ENCODE measurements at regions not wholly inside any gene's neighbourhood (a gene's known extent, or its start where the extent isn't known, plus 50 kb on each side); places are given as distances from the start of the nearest gene placed in this dataset.
A peak's percentile ranks its signal among the peaks of the same experiment; 100 is the strongest.

GRCh38 chr6:2361195-2361594, 115.8 kb upstream of the GMDS start:
- ChIA-PET POLR2A (no interaction called here), CTCF (no interaction called here)
- TF ChIP-seq, protein P1, sequence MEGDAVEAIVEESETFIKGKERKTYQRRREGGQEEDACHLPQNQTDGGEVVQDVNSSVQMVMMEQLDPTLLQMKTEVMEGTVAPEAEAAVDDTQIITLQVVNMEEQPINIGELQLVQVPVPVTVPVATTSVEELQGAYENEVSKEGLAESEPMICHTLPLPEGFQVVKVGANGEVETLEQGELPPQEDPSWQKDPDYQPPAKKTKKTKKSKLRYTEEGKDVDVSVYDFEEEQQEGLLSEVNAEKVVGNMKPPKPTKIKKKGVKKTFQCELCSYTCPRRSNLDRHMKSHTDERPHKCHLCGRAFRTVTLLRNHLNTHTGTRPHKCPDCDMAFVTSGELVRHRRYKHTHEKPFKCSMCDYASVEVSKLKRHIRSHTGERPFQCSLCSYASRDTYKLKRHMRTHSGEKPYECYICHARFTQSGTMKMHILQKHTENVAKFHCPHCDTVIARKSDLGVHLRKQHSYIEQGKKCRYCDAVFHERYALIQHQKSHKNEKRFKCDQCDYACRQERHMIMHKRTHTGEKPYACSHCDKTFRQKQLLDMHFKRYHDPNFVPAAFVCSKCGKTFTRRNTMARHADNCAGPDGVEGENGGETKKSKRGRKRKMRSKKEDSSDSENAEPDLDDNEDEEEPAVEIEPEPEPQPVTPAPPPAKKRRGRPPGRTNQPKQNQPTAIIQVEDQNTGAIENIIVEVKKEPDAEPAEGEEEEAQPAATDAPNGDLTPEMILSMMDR (IDR thresholded peaks at IDR 0.05; ENCODE audit: insufficient read depth, low read length, missing control alignments): no peak
- no peak for DNase-seq (ENCODE audit: low read depth, low spot score)
- H3K4me3 ChIP-seq (ENCODE audit: low read depth, low read length): no peak overlapping the region

DNA sequence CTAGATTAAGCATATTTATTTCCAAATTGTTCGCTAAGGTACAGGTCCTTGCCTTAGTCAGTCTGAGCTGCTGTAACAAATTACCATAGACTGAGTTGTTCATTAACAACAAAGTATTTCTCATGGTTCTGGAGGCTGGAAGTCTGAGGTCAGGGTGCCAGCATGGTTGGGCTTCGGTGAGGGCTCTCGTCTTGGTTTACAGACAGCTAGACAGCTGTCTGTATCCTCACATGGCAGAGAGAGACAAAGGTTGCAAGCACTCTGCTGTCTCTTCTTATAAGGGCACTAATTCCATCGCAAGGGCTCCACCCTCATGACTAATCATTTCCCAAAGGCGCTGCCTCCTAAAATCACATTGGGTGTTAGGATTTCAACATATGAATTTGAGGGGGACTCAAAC, 115.3 kb upstream of the GMDS start:
- ChIA-PET CTCF (no interaction called here), POLR2A (no interaction called here)
- TF ChIP-seq, protein P1 (IDR thresholded peaks at IDR 0.05; ENCODE audit: insufficient read depth, low read length, missing control alignments): no peak
- DNase-seq (ENCODE audit: low read depth, low spot score): no peak
- no peak overlapping the region for H3K4me3 ChIP-seq (ENCODE audit: low read depth, low read length)

DNA sequence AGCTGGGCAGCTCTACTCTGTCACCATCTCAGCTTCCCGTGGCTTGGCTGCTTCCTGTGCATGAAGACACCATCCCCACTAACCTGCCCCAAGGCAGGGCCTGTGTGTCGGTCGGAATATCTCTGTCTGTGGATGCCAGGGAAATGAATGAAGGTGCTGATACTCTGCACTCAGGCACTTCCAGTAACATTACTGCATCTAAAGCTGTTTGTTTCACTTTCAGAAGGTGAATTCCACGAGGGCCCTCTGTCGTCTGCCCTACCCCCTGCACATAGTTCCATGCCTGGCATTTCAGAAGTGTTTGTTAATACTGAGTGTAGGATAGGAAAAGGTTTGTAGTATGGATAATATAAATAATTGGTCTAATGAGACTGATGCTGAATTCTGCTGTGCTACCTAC, 114.7 kb upstream of the GMDS start:
- TF ChIP-seq, protein P1 (IDR thresholded peaks at IDR 0.05; ENCODE audit: insufficient read depth, low read length, missing control alignments): no peak
- H3K4me3 ChIP-seq (ENCODE audit: low read depth, low read length): no peak overlapping the region
- ChIA-PET CTCF (no interaction called here), POLR2A (no interaction called here)
- no peak for DNase-seq (ENCODE audit: low read depth, low spot score)

DNA sequence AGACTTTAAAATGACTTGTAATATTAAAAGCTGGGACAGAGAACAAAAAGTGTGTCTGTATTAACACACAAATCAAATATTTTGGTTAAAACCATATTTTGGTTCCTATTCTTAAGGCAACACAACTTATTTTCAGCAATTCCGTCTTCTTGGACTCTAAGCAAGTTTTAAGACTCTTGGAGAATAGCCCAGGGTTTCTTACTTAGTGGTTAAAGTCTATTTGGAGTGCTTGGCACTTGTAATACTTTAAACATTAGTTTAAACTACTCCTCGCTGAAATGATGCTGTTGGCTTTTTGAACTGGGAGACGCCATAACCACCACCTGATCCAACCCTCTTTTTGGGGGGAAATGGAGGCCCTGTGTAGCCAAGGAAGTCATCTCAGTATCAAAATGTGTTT, 109.7 kb upstream of the GMDS start:
- no peak for DNase-seq (ENCODE audit: low read depth, low spot score)
- TF ChIP-seq, protein P1 (IDR thresholded peaks at IDR 0.05; ENCODE audit: insufficient read depth, low read length, missing control alignments): no peak
- CTCF ChIA-PET: interaction anchor here (1.0 to 4.5 kb wide), 8 partner anchors 8 to 758 kb away, joined by 3 to 83 read pairs (median 8); no protein-coding TSS in a partner anchor
- POLR2A ChIA-PET: no interaction called here
- no peak overlapping the region for H3K4me3 ChIP-seq (ENCODE audit: low read depth, low read length)

DNA sequence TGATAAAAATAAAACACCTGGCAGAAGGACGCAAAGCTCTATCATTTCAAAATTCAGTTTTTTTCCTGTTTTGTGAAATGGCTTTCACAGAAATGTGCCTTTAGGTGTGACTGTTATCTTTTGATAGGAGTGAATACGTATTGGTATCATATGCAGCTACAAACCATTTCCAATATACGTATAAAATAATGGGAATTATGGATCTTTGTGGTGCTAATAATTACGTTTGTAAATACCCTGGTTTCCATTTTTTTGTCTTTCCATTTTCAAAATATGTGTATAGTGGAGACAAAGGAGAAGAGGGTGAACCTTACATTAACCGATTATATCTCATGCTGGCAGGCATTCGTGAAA, 108.7 kb upstream of the GMDS start:
- ChIA-PET CTCF (interaction anchor here (0.7 to 4.5 kb wide), 32 partner anchors 9 to 757 kb away, joined by 3 to 83 read pairs (median 4); no protein-coding TSS in a partner anchor), POLR2A (no interaction called here)
- TF ChIP-seq, protein P1 (IDR thresholded peaks at IDR 0.05; ENCODE audit: insufficient read depth, low read length, missing control alignments): no peak
- DNase-seq (ENCODE audit: low read depth, low spot score): no peak
- H3K4me3 ChIP-seq (ENCODE audit: low read depth, low read length): no peak overlapping the region

DNA sequence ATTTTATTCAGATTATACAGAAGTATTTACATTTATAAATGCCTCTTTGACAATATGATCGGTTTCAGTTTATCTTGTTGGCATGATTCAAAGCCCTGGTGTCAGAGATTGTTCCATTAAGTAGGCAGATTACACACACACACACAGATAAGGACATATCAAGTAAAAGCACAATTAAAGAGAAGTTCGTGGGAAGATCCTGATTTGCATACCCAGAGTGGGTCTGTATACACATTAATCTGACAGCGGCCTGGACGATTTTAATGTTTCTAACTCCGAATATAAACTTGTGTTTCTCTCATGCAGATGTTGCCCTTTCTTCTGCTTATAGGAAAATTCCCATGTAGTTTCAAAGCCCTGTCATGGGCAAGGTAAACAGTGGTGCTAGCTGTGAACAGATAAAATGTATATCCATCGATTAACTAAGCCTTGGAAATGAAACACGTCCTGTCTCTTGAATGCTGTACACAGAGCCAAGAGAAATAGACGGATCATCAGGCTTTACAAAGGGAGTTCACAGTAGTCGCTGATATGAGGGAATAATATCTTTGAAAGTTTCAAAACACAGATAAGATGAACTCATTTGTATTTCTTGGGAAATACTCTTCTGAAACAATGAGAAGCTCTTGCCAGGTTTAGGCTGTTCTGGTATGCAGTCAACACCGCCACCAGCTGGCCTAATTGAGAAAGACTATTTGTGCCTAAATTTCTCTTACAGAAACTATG, 108.2 kb upstream of the GMDS start:
- peak; percentile 17 for DNase-seq (ENCODE audit: low read depth, low spot score)
- ChIA-PET CTCF (interaction anchor here (0.7 to 4.5 kb wide), 32 partner anchors 9 to 756 kb away, joined by 3 to 83 read pairs (median 4); no protein-coding TSS in a partner anchor), POLR2A (no interaction called here)
- TF ChIP-seq, protein P1 (IDR thresholded peaks at IDR 0.05; ENCODE audit: insufficient read depth, low read length, missing control alignments): peak; percentile 68
- H3K4me3 ChIP-seq (ENCODE audit: low read depth, low read length): no peak overlapping the region

All from AG04449 (cell line).